HG03025 (cell line): ENCODE measurements at regions not wholly inside any gene's neighbourhood (a gene's known extent, or its start where the extent isn't known, plus 50 kb on each side); places are given as distances from the start of the nearest gene placed in this dataset.

ENCODE experiments used
- ATAC-seq: cut with Tn5 transposase; IDR thresholded peaks from one replicate; pipeline ENCODE4 v1.9.1; 2021; ENCODE audit warnings: mild to moderate bottlenecking, moderate library complexity; ENCODE audit not compliant: unreplicated experiment, low FRiP score

GRCh38 chr2:48249025-48249424 is 65.5 kb upstream of the FOXN2 start:
- no peak for ATAC-seq

DNA sequence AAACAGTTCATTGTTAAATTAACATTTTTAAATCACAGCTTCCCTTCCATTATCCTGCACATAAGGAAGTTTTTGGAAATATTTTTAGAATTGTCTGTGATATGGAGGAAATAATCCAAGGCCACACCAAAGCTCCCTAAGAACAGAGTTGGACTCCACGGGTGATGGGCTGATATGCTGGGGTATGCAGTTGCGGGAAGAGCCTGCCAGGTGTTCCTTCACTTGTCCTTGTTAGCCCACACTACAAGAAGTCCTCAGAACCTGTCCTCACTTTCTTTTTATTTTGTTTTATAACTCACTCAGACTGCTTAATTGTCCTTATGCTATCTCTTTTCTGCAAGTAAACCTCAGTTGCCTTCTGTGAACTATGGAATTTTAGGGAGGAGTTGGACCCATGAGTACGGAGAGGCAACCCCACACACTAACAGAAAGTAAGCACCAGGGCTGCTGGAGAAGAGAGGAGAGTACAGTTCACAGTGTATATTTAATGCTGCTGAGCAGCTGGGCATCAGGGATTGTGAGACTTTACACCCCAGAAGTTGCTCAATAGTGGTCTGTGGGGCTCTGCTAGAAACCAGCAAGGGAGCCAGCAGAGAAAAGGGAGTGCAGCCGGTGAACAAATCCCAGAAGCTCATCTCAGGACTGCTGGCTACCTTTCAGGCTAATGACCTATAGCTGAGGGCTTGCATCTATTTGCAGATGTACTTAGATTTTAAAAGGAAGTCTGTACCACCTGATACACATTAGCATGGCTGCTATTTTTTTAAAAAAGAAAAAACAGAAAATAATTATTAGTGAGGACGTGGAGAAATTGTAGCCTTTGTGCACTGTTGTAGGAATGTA is 64.6 kb upstream of the FOXN2 start:
- ATAC-seq, result no peak

GRCh38 chr2:48250474-48250844 is 64.0 kb upstream of the FOXN2 start:
- ATAC-seq, result no peak

GRCh38 chr2:48250943-48251342 is 63.5 kb upstream of the FOXN2 start:
- ATAC-seq, result no peak

GRCh38 chr2:48251437-48252148 is 62.9 kb upstream of the FOXN2 start:
- no peak for ATAC-seq

GRCh38 chr2:48253301-48253700 is 61.2 kb upstream of the FOXN2 start:
- no peak for ATAC-seq

DNA sequence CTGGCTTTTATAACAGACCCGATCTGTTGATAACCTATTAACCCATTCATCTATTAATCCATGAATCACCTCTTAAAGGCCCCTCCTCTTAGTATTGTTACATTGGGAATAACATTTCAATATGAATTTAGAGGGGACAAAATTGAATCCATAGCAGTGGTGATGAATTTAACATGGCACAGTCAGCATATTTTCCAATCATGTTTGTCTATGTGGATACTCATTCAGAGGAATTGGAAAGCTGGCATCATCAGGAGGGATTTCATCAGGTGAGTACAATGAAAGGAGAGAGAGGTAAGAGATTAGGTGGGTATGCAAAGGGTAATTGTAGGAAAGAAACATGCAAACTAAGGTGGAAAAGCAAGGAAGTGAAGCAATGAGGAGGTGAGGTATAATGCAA is 59.6 kb upstream of the FOXN2 start:
- no peak for ATAC-seq

DNA sequence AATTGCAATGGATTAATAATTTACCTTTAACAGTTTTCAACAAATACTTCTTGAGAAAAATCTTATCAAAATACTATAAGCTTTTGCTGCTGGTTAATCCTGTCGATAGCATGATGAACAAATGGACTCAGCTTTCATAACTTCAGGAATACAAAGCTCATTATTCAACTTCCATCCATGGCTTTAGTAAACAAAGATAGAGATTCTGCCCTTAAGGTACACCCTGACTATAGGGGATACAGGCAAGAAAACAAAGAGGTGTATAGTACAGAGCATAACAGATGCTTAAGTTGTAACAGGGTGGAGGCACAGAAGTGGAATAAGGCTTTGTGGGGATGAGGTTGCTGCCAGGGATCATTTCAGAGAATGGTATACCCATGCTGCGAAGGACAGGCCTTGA is 57.0 kb upstream of the FOXN2 start:
- no peak for ATAC-seq

DNA sequence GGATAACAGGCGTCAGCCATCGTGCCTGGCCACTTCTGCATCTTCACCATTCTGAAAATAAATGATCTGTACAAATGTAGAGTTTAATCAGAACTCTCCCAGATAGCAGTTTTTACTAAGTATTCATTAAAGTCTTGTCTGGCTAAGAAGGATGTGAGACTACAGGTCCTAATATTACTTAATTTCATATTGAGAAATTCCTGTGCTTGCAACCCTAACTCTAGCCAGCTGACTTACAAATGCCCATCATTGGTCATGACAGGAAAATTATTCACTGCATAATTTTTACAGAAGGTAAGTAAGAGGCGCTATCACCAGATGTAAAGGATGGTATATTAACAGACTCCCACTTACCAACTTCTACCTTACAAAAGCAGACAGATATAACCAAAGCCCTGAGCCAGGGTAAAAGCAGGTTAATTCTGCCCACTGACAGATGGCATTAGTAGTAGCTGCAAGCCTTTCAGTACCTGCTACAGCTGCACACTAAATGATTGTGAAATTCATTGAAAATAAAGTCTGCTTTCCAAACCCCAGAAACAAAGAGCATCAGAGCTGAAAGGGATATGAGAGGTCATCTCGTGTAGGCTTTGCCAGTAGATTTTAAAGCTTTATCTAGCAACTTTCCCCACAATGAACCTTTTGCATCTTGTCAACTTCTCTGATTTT is 55.9 kb upstream of the FOXN2 start:
- ATAC-seq, result no peak

DNA sequence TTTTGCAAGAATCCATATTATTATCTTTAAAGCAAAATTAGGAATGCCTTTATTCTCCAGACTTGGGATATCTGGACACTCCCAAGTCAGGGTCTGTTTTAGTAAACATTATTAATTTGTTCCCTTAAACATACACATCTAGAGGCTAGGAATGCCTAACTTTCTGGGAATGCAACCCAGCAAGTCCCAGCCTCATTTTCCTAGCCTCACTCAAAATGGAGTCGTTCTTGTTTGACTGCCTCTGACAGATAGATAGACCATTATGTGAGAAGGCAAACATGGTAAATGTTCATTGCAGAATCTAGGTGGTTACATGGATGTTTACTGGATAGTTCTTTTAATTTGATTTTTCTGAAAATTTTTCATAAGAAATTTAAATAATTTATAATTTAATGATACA is 54.7 kb upstream of the FOXN2 start:
- ATAC-seq, result no peak

- no peak for ATAC-seq
Observed at GRCh38 chr2:48264627-48265026, 49.9 kb upstream of the FOXN2 start.
